AG09319 (cell line): ENCODE measurements at regions not wholly inside any gene's neighbourhood (a gene's known extent, or its start where the extent isn't known, plus 50 kb on each side); places are given as distances from the start of the nearest gene placed in this dataset.
"Not testable (repeated sequence)": the region's sequence is repeated elsewhere in the genome, so short reads cannot be mapped to it uniquely, and the experiment has no call there.

Experiments used
- DNase-seq: peaks from one replicate; pipeline ENCODE4 v3.0.0-alpha.2; 2010; ENCODE audit warnings: low read depth; ENCODE audit errors: extremely low read depth
- TF ChIP-seq, protein P1 (sequence below): IDR thresholded peaks from 2 replicates; pipeline ENCODE4 v1.5.1; 2011; ENCODE audit warnings: low read depth, mild to moderate bottlenecking, inconsistent platforms, low read length, moderate library complexity

DNA sequence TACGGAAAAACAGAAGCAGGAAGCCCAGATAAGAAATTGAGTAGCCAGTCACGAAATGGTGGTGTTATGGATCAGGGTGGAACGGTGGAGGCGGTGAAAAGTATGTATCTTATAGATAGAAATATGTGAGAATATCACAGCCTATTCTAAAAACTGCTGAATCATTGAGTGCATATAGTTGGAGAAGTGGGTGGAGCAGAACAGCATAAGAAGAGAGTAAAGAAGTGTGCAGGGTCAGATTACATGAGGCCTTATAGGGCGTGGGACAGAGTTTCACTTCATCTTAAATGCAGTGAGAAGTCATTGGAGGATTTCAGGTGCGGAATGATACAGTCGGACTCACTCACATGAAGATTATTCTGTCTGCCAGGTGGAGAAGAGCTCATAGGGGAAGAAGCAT is 293.1 kb downstream of the TRIML1 start:
- TF ChIP-seq, protein P1, sequence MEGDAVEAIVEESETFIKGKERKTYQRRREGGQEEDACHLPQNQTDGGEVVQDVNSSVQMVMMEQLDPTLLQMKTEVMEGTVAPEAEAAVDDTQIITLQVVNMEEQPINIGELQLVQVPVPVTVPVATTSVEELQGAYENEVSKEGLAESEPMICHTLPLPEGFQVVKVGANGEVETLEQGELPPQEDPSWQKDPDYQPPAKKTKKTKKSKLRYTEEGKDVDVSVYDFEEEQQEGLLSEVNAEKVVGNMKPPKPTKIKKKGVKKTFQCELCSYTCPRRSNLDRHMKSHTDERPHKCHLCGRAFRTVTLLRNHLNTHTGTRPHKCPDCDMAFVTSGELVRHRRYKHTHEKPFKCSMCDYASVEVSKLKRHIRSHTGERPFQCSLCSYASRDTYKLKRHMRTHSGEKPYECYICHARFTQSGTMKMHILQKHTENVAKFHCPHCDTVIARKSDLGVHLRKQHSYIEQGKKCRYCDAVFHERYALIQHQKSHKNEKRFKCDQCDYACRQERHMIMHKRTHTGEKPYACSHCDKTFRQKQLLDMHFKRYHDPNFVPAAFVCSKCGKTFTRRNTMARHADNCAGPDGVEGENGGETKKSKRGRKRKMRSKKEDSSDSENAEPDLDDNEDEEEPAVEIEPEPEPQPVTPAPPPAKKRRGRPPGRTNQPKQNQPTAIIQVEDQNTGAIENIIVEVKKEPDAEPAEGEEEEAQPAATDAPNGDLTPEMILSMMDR: no peak
- DNase-seq: no peak

DNA sequence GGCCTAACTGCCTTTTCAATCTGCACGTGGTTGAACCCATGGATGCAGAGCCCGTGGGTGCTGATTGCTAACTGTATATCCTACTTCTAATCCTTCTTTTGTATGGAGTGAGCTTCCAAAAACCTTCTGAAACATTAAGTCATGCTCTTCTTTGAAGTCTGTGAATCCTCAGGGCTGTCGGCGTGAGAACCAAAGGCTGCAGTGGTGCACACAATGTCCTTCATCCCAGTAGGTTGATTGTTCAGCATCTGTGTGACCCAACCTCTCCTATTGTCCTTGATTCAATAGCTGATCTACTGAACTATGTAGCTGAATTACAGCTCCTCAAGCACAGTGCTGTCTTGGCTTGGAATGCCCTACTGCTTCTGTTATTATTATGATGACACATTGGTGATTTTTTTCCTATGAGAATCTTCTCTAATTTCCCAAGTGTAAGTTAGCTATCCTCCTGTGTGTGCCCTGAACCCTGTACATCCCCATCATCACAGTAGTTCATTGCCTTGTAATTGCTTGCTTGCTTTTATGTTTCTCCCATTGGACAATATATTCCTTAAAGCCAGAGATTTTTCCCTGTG is 294.6 kb downstream of the TRIML1 start:
- no peak for DNase-seq
- TF ChIP-seq, protein P1: no peak

GRCh38 chr4:188434643-188435042 is 295.4 kb downstream of the TRIML1 start:
- TF ChIP-seq, protein P1: no peak
- no peak for DNase-seq

GRCh38 chr4:188435381-188435780 is 296.1 kb downstream of the TRIML1 start:
- no peak for DNase-seq
- TF ChIP-seq, protein P1: no peak

- TF ChIP-seq, protein P1: no peak
- no peak for DNase-seq
Observed at GRCh38 chr4:188437535-188437934, 298.3 kb downstream of the TRIML1 start.

DNA sequence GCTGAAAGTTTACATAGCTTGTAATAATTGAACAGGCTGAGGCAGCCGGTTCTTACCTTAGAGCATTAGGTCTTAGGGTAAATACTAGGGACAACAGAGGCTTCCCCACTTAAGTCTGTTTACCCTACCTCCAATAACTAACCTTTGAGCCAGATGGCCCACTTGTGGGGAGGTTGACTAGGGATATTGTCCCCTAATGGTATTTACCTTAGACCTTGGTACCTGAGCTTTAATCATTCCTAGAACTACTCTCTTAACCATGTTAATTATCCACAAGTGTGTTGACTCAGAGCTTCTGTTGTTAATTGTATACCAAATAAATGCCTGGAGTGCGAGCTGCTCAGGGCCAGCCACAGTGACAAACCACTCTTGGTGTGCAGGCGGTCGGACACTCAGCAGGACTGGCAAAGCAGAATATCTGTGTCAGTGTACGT is 299.2 kb downstream of the TRIML1 start:
- not testable (repeated sequence) for DNase-seq

GRCh38 chr4:188439641-188440311 is 300.5 kb downstream of the TRIML1 start:
- no peak for DNase-seq
- TF ChIP-seq, protein P1: no peak

- no peak for DNase-seq
- TF ChIP-seq, protein P1: no peak
Observed at GRCh38 chr4:188444500-188444899, 305.3 kb downstream of the TRIML1 start.

DNA sequence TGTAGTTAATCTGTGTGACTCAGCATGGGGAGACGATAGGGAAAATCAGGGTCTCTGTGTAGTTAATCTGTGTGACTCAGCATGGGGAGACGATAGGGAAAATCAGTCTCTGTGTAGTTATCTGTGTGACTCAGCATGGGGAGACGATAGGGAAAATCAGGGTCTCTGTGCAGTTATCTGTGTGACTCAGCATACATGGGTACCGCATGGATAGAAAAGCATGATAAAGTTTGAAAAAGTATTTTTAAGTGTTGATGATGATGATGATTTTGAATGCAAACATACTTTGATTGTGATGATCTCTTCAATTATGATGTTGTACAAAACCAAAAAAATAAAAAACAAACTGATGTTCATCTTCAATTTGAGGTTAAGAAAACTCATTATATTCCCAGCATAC is 309.8 kb downstream of the TRIML1 start:
- not testable (repeated sequence) for DNase-seq
